Lung microvascular endothelial cell (primary cell): ENCODE measurements at regions not wholly inside any gene's neighbourhood (a gene's known extent, or its start where the extent isn't known, plus 50 kb on each side); places are given as distances from the start of the nearest gene placed in this dataset.

Source experiments
- DNase-seq, 2 donors: peaks; one replicate each; pipeline versions ENCODE4 v3.0.0 to v3.0.0-alpha.2; 2010; ENCODE audit warnings: low read depth in 2 of 2

DNA sequence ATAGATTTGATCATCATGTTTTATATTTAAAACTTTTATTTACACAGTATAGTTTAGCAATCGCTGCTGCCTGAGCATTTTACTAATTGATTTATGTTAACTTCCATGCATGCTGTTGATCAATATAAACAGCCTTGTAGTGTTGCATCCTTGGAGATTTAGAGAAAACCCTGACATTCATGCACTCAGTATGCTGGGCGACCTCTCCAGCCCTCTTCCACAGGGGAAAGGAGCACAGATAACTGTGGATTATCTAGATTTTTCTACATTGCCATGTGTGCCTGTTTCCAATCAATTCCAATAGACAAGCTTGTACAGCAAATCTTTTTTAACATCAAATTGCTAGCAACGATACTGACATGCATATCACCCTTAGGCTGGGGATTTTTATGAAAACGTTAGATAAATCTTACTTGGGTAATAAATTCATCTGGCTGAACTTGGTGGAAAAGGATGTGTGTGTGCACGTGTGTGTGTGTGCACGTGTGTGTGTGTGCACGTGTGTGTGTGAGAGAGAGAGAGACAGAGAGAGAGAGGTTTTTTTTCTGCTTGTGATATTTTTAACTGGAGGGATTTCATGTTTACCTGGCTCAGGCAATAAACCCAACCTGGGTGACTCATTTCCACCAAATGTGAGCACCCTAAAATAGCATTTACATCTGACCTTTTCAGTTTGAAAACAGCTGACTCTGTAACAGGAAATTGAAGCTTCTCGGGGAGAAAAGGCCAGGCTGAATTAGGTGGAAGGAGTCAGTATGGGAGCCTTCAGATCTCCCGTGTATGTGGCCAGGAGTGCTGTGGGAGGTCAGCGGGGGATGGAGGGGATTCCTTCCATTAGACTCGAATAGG is 339.8 kb downstream of the PRDM2 start:
- DNase-seq = no peak

- no peak for DNase-seq
Measured at GRCh38 chr1:14049965-14050364, 350.0 kb downstream of the PRDM2 start.

GRCh38 chr1:14055442-14056223 is 355.6 kb downstream of the PRDM2 start:
- DNase-seq = no peak

- DNase-seq = no peak
Measured at GRCh38 chr1:14057640-14058039, 357.7 kb downstream of the PRDM2 start.

GRCh38 chr1:14061204-14061603 is 361.2 kb downstream of the PRDM2 start:
- DNase-seq = no peak

- DNase-seq = no peak
Measured at GRCh38 chr1:14061722-14062121, 361.7 kb downstream of the PRDM2 start.

GRCh38 chr1:14062669-14063068 is 362.7 kb downstream of the PRDM2 start:
- DNase-seq = no peak

GRCh38 chr1:14064649-14065442 is 364.9 kb downstream of the PRDM2 start:
- DNase-seq = no peak

DNA sequence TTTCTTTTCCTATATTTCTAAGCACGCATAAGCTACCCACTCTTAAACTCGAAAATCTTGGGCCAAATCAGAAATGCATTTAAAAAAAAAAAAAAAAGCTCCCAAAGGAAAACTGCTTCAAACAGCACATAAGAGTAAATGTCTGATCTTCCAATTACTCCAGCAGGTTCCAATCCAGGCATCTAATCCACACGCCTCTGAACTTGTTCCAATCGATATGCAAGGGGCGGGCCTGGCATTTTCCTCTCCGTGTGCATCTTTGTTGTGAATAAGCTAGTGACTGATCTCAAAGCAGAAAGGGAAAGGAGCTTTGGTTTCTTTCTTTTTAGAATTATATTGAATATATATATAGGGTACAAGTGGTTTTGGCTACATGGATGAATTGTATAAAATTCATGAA is 365.5 kb downstream of the PRDM2 start:
- no peak for DNase-seq

DNA sequence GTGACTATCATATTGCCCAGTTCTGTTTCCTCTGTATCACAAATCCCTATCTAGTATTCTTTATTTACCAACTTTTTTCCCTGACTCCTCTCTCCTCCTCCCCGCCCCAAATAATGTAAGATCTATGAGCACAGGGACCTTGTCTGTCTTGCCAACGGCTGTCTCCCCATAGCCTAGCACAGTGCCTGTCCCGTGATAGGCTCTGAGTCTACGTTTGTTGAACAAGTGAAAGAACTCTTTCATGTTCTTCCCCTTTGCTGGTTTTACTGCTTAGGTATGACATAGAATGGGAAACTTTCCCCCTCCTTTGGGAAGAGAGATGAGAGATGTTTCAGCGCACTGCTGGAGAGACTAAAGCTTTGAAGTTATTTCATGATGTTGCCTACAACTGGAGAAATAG is 367.0 kb downstream of the PRDM2 start:
- no peak for DNase-seq

DNA sequence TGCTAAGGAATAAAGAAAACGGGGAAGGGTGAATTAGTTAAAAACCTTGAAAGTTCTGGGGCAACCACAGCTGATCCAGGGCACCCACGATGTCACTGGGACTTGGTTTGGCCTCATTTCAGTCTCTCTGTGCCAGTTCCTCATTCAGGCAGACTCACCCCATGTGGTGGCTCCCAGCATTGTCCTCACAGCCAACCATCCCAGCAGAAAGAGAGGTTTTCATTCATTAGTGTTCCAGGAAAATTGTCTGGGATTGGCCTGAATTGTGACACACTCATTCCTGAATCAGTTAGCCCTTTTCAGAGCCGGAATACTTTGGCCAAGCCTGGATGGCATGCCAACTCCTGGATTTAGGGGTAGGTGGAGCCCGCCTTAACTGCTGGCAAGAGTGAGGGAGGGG is 367.7 kb downstream of the PRDM2 start:
- no peak for DNase-seq

DNA sequence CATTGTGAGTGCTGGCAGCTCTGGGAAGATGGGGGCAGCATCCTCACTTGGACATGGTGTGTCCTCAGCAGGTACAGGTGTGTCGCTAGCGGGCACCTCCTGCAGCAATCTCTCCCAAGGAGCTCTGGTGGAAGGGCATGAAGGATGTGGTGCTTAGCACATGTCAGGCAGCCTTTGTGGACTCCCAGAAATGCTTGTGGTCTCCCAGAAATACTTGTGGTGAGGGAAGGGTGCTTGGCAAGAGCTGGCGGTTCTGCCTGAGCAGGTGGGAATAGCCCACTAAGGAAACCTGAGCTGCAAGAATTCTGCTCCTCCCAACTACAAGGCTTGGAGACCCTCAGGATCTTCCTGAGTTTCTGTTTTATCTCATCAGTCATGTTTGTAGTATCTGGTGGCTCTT is 371.6 kb downstream of the PRDM2 start:
- DNase-seq = no peak

DNA sequence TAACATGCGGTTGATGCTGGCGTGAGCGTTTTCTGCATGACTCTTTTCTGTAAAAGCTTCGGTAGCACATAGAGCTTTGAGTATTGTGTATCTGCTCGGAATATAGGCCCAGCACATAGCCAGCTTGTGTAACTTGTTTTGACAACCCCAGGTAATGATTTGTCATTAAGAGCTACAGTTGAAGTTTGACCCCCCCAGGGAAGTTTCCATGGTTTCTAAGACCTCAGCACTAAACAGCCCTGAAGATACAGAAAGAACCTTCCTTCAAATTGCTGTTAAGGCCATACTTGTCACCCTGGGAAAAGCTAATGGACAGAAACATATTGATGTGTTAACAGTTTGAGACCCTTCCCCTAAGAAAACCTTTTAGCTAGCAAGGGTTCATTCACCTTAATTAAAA is 380.7 kb downstream of the PRDM2 start:
- DNase-seq = no peak

GRCh38 chr1:14082331-14082730 is 382.3 kb downstream of the PRDM2 start:
- DNase-seq = no peak

- DNase-seq = no peak
Measured at GRCh38 chr1:14083277-14083676, 383.3 kb downstream of the PRDM2 start.

- DNase-seq = no peak
Measured at GRCh38 chr1:14083706-14084105, 383.7 kb downstream of the PRDM2 start.

- no peak for DNase-seq
Measured at GRCh38 chr1:14090062-14090461, 390.1 kb downstream of the PRDM2 start.

- no peak for DNase-seq
Measured at GRCh38 chr1:14090531-14090930, 390.5 kb downstream of the PRDM2 start.

GRCh38 chr1:14094611-14095400 is 394.8 kb downstream of the PRDM2 start:
- DNase-seq = no peak

DNA sequence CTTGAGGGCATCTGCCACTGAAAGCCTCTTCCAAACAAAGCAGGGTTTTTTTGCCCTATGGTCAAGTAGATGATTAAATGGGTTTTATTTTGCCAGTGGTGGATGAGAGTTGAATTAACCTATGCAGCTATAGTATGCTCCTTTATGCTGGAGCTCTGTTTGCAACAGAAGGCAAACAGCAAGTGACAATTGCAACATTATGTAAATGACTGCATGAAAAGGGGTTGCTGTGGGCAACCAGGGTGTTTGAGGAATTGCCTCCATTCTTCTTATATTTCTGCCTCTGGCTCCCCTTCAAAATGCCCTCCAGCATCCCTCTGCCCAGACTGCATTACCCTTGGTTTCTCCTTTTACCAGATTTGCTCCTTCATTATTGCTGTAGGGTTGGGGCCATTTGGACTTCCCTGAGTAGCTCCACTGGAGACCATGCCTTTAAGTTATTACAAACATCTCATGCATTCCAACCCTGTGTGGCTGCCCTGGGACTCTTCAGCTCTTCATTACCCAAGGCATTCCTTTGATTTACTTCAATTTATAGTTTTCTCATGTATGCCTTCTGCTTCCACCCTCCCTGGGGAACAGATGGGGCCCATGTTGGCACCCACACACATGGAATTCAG is 398.4 kb downstream of the PRDM2 start:
- no peak for DNase-seq

DNA sequence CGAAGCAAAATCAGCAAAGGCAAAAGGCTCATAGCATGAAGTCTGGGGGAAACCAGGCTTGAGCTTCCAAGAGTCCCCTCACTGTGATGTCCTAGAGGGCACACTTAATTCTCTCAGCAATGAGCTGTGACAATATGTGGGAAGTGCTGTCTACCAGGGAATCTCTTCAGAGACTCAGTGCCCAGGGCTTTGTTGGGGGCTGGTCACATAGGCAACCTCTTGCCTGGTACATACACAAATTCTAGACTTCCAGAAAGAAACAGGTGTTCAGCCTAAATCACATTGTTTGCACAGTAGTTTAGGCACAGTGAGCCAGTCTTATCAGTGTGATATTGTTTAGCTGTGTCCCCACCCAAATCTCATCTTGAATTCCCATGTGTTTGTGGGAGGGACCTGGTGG is 400.5 kb downstream of the PRDM2 start:
- DNase-seq = no peak
